Right atrium auricular region (tissue), 2 donors: ENCODE measurements at regions not wholly inside any gene's neighbourhood (a gene's known extent, or its start where the extent isn't known, plus 50 kb on each side); places are given as distances from the start of the nearest gene placed in this dataset.

Experiments
- DNase-seq: peaks from one replicate; pipeline ENCODE4 v3.0.0-alpha.2; 2019; ENCODE audit warnings: low spot score
- H3K27ac ChIP-seq, 2 donors: fragments of 200-600 bp; sonication (generic); 1 replicate in 1 of 2; 2 replicates in 1 of 2; pipeline ENCODE4 v1.5.1; 2016 to 2019
- H3K27me3 ChIP-seq, 2 donors: fragments of 200-600 bp; sonication (generic); one replicate each; pipeline versions ENCODE4 v1.5.1 to v1.6.0; 2017 to 2019
- H3K36me3 ChIP-seq: fragments of 200-600 bp; sonication (generic); one replicate; pipeline ENCODE4 v1.5.1; 2016
- H3K4me1 ChIP-seq, 2 donors: fragments of 200-600 bp; sonication (generic); one replicate each; pipeline versions ENCODE4 v1.5.1 to v1.6.0; 2017 to 2019
- H3K4me3 ChIP-seq, 2 donors: fragments of 200-600 bp; sonication (generic); 1 replicate in 1 of 2; 2 replicates in 1 of 2; pipeline ENCODE4 v1.5.1; 2017 to 2019; ENCODE audit warnings: mild to moderate bottlenecking in 1 of 2, moderate library complexity in 1 of 2
- H3K9me3 ChIP-seq, 2 donors: fragments of 200-600 bp; sonication (generic); one replicate each; pipeline ENCODE4 v1.5.1; 2019
- TF ChIP-seq, protein P1 (sequence below), 2 donors: fragments of 200-600 bp; sonication (generic); IDR thresholded peaks; one replicate each; pipeline ENCODE4 v1.5.1; 2019; ENCODE audit warnings: antibody characterized with exemption in 2 of 2

DNA sequence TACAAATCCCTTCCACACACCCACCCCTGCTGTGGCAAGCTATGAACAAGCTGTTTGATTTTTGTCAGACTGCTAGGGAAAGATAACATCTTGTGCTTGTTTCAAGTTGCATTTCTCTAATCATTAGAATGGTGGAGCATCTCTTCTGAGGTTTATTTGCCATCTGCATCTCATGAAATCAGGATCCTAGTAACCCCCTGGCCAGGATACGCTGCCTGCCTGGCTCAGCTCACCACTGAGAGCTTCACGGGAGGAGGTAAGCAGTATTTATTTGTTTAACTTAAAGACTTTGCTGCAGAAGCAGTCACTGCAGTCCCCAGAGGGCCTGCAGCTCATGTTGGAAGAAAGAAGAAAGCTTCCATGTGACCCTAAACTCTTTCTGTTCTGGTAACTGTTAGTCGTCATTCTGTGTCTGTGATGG, 83.3 kb upstream of the CXCL14 start:
- Histone ChIP-seq H3K36me3 (no peaks in the 10 kb centered on the region), H3K4me1 (no peaks in the 10 kb centered on the region), H3K9me3 (no peaks in the 10 kb centered on the region), H3K27me3 (no peaks in the 10 kb centered on the region), H3K27ac (no peak overlapping the region), H3K4me3 (no peak overlapping the region)
- DNase-seq: no peak
- TF ChIP-seq, protein P1, sequence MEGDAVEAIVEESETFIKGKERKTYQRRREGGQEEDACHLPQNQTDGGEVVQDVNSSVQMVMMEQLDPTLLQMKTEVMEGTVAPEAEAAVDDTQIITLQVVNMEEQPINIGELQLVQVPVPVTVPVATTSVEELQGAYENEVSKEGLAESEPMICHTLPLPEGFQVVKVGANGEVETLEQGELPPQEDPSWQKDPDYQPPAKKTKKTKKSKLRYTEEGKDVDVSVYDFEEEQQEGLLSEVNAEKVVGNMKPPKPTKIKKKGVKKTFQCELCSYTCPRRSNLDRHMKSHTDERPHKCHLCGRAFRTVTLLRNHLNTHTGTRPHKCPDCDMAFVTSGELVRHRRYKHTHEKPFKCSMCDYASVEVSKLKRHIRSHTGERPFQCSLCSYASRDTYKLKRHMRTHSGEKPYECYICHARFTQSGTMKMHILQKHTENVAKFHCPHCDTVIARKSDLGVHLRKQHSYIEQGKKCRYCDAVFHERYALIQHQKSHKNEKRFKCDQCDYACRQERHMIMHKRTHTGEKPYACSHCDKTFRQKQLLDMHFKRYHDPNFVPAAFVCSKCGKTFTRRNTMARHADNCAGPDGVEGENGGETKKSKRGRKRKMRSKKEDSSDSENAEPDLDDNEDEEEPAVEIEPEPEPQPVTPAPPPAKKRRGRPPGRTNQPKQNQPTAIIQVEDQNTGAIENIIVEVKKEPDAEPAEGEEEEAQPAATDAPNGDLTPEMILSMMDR (IDR thresholded peaks at IDR 0.05): no peak

- Histone ChIP-seq H3K9me3 (no peaks in the 10 kb centered on the region), H3K36me3 (no peaks in the 10 kb centered on the region), H3K4me3 (no peak overlapping the region), H3K27me3 (no peaks in the 10 kb centered on the region), H3K27ac (no peak overlapping the region), H3K4me1 (no peaks in the 10 kb centered on the region)
- TF ChIP-seq, protein P1 (IDR thresholded peaks at IDR 0.05): no peak
- no peak for DNase-seq
These were observed 82.2 kb upstream of the CXCL14 start for GRCh38 chr5:135660826-135661575.

DNA sequence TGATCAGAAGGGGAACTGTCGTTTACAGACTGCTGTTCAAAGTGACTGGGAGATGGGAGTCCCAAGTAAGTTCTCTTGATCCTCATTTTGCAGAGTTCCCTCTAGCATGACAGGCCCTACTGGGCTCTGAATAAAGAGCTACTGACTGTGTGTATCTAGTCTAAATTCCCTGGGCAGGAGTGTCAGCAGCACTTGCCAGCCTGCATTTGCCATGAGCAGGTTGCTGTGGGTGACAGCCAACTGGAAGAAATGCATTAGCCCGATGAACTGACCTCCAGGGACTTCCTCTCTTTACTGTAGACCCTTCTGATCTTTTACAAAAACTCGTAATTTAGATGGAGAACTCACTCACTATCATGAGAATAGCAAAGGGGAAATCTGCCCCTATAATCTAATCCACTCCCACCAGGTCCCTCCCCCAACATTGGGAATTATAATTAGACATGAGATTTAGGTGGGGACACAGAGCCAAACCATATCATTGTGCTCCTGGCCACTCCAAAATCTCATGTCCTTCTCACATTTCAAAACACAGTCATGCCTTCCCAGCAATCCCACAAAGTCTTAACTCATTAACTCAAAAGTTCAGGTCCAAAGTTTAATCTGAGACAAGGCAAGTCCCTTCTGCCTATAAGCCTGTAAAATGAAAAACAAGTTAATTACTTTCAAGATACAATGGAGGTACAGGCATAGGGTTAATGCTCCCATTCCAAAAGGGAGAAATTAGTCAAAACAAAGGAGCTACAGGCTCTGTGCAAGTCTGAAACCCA, 78.9 kb upstream of the CXCL14 start:
- no peaks in the 10 kb centered on the region for H3K9me3 ChIP-seq
- no peak overlapping the region for H3K4me3 ChIP-seq
- H3K36me3 ChIP-seq: no peaks in the 10 kb centered on the region
- no peak for DNase-seq
- no peaks in the 10 kb centered on the region for H3K27me3 ChIP-seq
- no peak overlapping the region for H3K27ac ChIP-seq
- TF ChIP-seq, protein P1 (IDR thresholded peaks at IDR 0.05): no peak
- no peaks in the 10 kb centered on the region for H3K4me1 ChIP-seq

DNA sequence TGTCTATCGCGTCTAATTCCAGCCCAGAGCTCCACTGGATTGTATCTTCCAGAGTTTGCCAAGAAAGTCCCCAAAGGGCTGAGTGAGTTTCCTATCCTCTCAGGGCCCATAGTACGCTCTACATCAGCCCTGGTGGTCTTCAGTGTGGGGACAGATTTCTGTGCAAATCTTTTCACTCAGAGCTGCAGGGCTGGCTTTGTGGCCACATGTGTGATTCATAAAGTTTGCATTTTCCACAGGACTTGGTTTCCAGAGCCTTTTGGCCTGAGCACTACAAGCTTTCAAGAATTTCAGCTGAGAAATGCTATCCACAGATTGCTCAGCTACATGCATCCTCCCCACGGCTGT, 76.7 kb upstream of the CXCL14 start:
- H3K36me3 ChIP-seq: no peaks in the 10 kb centered on the region
- H3K4me3 ChIP-seq: no peak overlapping the region
- no peak for DNase-seq
- no peaks in the 10 kb centered on the region for H3K27me3 ChIP-seq
- TF ChIP-seq, protein P1 (IDR thresholded peaks at IDR 0.05): no peak
- no peak overlapping the region for H3K27ac ChIP-seq
- no peaks in the 10 kb centered on the region for H3K4me1 ChIP-seq
- H3K9me3 ChIP-seq: no peaks in the 10 kb centered on the region

DNA sequence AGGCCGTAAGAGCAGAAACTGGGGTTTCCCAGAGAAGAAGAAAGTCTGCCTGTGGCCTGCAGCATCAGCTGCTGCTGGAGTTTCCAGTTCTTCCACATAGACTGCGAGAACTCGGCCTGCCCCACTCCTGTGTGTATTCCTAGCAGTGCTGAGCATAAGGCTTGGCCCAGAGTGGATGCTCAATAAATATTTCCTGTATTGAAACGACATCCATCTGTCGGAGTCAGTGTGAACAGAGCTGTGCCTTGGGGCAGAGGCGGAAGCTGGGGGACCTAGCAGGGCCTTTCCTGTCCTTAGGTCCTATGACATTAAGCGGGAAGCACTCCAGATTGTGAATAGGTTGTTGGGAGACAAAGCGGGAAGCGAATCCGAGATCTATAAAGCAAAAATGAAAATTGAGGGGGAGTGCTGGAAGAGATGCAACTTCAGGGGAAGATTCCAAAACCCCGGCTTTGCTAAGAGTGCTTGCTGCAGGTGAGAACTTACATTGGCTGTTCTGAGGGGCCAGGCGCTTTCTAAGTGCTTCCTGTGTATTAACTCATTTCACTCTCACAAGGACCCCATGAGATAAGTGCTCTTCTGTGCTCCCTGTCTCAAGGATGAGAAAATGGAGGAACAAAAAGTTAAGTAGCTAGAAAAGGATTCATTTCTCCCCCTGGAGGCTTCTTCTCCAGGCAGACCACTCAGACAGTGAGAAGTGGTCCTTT, 76.1 kb upstream of the CXCL14 start:
- no peaks in the 10 kb centered on the region for H3K27me3 ChIP-seq
- H3K36me3 ChIP-seq: no peaks in the 10 kb centered on the region
- no peak overlapping the region for H3K4me3 ChIP-seq
- TF ChIP-seq, protein P1 (IDR thresholded peaks at IDR 0.05): no peak
- H3K4me1 ChIP-seq: no peaks in the 10 kb centered on the region
- no peaks in the 10 kb centered on the region for H3K9me3 ChIP-seq
- no peak overlapping the region for H3K27ac ChIP-seq
- no peak for DNase-seq
